Urothelium cell line (cell line): ENCODE measurements at regions not wholly inside any gene's neighbourhood (a gene's known extent, or its start where the extent isn't known, plus 50 kb on each side); places are given as distances from the start of the nearest gene placed in this dataset.
A peak's percentile ranks its signal among the peaks of the same experiment; 100 is the strongest.

Experiments
- DNase-seq: peaks from one replicate; pipeline ENCODE4 v3.0.0; 2011; ENCODE audit warnings: low spot score, mixed read lengths
- FAIRE-seq: peaks from 2 replicates; lab custom pipeline; 2011; peaks lifted over from hg19 to GRCh38; lab: Jason Lieb, UNC

DNA sequence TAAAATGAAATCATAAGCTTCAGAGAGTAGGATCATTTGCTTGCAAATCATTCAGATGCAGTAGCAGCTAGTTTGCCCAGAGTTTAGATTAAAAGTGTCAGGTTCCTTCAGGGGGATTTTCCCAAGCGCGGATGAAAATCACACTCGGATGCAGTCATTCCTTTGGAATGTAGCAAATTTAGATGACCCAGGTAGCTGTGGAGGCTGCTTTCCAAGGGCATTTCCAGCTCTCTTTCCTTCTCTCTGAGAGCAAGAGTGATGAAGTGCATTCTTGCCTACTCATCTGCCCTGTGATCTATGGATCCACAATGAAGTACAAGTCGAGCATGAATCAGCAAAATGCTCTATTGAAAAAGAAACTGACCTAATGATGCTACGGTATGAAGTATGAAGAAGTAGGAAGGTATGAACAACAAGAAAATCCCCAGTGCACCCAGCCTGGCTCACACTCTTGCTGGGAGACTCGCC, 200.2 kb downstream of the PLK2 start:
- FAIRE-seq: peak; percentile 89
- peak; percentile 80 for DNase-seq

GRCh38 chr5:58258984-58259684, 200.8 kb downstream of the PLK2 start:
- no peak for FAIRE-seq
- peak; percentile 28 for DNase-seq

GRCh38 chr5:58255970-58256369, 203.9 kb downstream of the PLK2 start:
- DNase-seq (no peak), FAIRE-seq (no peak)

DNA sequence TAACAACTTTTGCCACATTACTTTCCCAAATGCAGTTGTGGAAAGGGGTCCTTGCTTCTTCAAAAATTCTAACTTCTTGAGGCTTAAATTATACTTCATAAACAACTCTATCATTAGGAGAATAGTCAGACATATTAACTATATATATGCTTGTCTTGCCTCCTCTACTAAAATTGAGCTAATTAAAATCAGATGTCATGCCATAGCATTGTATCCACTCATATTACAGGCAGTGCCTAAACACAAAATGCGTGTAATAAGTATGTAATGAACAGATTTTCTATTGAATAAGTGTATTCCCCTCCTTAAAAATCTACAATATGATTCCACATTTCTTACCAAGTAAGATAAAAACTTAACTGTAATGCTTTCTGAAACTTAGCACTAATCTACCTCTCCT, 204.5 kb downstream of the PLK2 start:
- DNase-seq (no peak), FAIRE-seq (no peak)

GRCh38 chr5:58248221-58248620, 211.7 kb downstream of the PLK2 start:
- FAIRE-seq: no peak

GRCh38 chr5:58246461-58246944, 213.4 kb downstream of the PLK2 start:
- DNase-seq (no peak), FAIRE-seq (peak; percentile 23)

More at GRCh38 chr5:58248221-58248620, 211.7 kb downstream of the PLK2 start:
- DNase-seq: no peak

DNA sequence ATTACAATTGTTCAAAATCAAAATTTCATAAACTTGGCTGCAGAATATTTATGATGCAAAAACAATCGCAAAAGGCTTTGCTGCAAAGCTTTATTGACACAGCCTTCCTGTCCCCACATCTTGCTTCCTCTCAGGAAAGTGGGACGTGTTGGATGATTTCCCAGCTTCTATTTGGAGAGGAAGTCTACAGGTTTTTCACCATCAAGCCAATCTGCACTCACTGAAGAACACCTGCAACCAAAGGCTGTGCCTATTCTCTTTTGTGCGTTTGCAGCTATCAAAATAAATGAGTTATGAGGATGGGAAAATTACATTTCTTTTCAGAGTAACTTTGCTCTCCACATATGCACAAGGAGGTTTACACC, 214.4 kb downstream of the PLK2 start:
- no peak for FAIRE-seq
- no peak for DNase-seq

DNA sequence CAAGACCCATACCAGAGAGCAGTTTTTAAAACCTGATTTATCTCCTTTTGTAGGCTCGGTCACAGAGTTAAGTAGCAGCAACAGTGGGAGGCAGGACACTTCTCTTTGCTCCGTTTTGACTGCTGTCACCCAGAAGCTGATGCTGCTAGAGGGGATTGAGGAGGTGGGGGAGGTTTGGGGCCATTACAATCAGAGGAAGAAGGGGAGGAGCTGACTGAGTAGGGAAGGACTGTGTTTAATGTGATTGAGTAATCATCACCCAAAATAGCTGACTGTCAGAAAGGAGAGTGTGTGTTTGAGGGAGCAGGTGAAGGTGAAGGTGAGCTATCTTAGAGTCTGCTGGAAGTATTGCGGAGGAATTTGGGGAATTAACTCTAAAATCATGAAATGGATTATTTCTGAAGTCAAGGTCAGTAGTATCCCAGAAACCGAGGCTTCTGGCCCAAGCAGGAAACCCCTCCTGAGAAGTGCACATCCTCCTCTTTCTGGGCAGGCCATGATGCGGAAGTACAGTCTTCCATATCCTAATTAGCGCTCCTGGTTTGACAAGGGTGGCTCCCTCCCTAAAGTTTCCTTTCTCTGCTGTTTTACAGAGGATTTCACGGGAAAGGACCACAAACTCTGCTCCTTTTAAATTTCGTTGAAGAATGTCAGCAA, 214.9 kb downstream of the PLK2 start:
- DNase-seq: no peak
- FAIRE-seq: no peak

GRCh38 chr5:58241389-58241788, 218.5 kb downstream of the PLK2 start:
- no peak for FAIRE-seq
- peak; percentile 31 for DNase-seq

DNA sequence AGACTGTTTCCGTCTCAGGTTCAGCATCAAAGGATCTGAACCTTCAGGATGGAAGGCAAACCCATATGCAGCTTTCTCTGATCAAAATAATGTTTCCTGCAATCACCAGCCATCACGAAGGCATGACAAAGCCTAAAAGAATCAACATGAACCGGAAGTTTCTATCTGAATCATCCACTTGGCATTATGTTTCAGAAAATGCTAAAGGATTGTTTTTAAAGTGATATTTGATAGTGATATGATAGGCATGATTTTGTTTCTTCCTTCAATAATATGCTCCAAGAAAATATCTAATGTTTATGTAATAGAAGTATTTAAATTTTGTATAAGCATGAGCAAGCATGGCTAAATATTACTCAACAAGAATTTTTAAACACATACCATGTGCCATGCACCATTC, 219.6 kb downstream of the PLK2 start:
- DNase-seq (peak; percentile 12), FAIRE-seq (no peak)

DNA sequence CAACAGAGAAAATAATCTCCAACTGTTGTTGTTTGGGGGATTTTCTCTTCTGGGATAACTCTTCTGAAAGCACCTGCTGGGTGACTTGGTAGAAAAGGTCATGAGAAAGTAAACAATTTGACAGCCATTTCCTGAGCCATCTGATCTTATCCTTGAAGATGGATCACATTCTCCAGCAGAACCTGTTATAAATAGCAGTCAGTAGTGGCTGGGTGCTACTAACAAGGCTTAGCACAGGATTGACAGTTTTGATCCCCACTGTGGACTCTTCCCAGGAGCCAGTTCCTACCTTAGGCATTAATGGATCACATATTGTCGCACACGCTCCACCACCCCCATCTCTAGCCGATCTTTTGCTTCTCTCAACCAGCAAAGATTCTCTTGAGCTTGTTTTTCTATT, 220.2 kb downstream of the PLK2 start:
- DNase-seq (no peak), FAIRE-seq (no peak)

DNA sequence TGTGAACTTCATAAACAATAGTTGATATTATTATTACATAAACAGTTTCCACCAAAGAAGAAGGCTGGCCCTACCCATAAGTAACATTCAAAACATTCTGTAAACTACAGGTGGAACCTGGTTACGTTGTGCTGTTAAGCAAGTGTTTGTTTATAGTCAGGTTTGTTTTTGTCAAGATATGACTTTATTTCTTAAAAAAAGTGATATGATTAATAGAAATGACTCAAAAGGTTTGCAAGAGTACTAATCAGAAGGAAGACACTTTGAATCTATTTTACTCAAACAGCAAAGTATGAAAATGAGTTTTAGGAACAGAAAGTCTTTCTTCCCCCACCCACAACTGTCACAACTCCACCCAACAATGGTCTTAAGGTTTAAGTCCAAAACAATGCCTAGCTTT, 220.8 kb downstream of the PLK2 start:
- FAIRE-seq: no peak

GRCh38 chr5:58236498-58236897, 223.4 kb downstream of the PLK2 start:
- FAIRE-seq (no peak), DNase-seq (no peak)

More for the DNA sequence above, 220.8 kb downstream of the PLK2 start:
- DNase-seq: no peak

DNA sequence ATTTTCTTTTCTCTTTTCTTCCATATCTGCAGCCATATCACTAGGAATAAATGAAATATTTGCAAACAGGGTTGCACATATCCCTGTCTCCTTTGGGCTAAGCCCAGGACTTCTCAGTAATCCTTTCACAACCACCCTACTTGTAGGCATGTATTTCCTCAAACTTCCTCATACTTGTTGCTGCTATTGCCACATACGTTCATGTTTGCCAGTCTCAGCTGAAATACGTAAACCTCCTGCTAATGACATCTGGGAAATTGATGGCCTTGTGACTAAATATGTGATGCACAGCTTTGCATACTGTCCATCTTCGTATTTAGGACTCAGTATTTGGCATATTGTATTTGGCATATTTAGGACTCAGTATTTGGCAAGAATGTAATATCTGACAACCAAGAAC, 224.6 kb downstream of the PLK2 start:
- FAIRE-seq (no peak), DNase-seq (no peak)

- DNase-seq (no peak), FAIRE-seq (no peak)
These were observed 227.8 kb downstream of the PLK2 start for GRCh38 chr5:58232130-58232529.

DNA sequence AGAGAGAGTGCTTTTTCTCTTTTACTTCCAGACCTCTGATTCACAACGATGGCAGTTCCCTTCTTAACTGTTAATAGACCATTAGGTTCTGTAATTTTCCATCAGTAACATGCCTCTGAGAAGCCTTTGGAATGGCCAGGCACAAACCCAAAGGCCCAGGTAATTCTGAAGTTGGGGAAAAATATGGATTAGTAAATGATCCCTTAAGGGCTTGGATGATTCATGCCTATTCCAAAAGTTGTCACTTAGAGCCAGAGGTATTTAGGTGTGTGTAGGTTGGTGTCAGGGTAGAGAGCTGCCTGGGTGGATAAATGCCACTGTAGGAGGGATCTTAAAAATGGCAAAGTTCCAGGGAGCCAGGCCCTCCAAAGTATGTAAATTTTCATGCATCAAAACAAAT, 228.8 kb downstream of the PLK2 start:
- FAIRE-seq: no peak
- no peak for DNase-seq

GRCh38 chr5:58228896-58229295, 231.0 kb downstream of the PLK2 start:
- FAIRE-seq: no peak
- DNase-seq: no peak

DNA sequence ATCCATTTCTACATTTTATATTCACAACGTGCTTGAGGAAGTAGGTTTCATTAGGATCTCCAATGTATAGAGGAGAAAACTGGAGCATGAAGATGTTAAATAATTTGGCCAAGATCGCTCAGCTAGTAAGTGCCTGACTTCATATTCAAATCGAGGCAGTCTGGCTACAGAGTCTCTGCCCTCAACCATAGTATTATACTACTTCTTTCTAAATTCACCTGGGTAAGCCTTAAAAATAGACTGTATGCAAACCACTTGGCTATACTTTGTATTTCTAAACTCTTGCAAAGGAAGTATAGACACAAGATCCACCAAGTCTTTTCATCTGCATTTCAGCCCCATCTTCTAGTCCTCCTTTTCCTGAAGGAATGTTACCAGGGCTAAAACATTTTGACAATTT, 232.0 kb downstream of the PLK2 start:
- no peak for FAIRE-seq
- no peak for DNase-seq

DNA sequence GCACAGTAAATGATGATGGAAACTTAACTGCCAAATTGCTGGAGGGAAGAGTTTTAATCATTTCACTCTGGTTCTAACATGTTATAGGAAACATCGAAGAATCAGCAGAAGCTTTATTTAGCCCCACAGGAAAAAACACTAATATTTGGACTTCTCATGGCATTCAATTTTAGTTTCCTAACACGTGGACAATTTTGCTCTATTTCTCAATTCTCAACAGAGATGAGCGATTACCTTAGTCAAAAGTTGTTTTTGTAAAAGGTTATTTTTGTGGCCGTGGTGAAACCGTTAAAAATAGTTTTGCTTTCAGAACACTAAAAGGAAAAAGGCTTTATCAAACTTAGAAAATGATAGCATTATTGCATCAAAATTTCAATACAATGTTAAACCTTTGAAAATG, 235.2 kb downstream of the PLK2 start:
- DNase-seq (no peak), FAIRE-seq (no peak)

DNA sequence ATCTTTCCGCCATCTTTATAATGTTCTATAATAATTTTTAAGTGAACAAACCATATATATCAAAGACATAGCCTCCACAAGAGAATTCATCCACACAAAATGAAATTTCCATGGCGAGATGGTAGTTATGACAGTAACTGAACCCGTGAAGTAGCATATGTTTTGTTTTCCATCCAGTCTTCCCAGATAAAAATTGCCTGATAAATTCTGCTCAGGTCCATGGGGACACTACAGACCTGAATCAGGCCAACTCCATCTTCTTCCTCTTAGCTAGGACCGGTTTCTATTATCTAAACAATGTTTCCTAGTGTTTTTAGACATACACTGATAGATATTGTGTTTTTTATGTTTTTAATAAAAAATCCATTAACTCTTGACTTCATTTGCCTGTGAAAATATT, 235.7 kb downstream of the PLK2 start:
- DNase-seq (no peak), FAIRE-seq (no peak)

DNA sequence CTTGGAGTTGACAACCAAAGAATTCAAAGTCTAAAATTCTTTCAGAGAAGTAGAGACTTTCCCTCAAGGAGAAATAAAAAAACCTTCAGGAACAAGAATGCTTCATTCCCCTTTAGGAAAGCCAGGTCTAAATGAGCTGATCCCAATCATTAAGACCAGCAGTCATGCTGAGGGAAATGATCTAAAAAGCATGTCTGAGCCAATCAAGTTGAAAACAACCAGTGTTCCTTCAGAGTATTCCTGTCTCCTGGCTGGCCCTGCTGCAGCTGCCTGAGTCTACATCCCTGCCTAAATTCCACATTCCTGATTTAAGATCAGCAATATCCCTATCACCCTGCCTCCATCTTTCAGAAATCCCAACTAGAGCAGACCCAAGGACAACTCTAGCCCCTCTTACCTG, 244.5 kb downstream of the PLK2 start:
- FAIRE-seq: no peak
- DNase-seq: no peak

- FAIRE-seq (no peak), DNase-seq (no peak)
These were observed 248.4 kb downstream of the PLK2 start for GRCh38 chr5:58211441-58211840.
